GM12864 (cell line): ENCODE measurements at regions not wholly inside any gene's neighbourhood (a gene's known extent, or its start where the extent isn't known, plus 50 kb on each side); places are given as distances from the start of the nearest gene placed in this dataset.

Experiments
- DNase-seq: peaks from one replicate; pipeline ENCODE4 v3.0.0-alpha.2; 2011; ENCODE audit warnings: low read depth
- H3K4me3 ChIP-seq: 2 replicates; pipeline ENCODE4 v1.5.1; 2011; ENCODE audit warnings: mild to moderate bottlenecking, low read depth, low read length, control low read depth
- TF ChIP-seq, protein P1 (sequence below): IDR thresholded peaks from 2 replicates; pipeline ENCODE4 v1.5.1; 2011; ENCODE audit warnings: low read depth, mild to moderate bottlenecking, moderate library complexity, low read length, control low read depth, inconsistent platforms; ENCODE audit errors: missing control alignments

DNA sequence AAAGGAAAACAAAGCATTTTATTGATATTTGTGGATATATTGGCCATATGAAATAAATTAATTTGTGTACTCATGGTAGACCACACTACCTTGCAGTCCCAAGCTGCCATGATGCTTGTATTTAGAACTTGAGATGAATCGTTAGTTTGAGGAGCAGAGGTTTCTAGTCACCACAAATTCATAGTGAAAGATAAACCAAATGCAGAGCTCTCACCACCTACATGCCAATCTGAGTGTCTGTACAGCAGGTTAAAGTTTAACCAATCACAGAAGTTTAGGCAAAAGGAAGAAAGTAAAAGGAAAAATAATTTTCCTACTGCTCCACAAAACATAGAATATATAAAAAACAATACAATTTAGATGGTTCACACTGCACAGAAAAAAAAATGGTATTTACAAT lies 163.6 kb upstream of the FTMT start:
- DNase-seq = no peak
- H3K4me3 ChIP-seq = no peak overlapping the region
- TF ChIP-seq, protein P1, sequence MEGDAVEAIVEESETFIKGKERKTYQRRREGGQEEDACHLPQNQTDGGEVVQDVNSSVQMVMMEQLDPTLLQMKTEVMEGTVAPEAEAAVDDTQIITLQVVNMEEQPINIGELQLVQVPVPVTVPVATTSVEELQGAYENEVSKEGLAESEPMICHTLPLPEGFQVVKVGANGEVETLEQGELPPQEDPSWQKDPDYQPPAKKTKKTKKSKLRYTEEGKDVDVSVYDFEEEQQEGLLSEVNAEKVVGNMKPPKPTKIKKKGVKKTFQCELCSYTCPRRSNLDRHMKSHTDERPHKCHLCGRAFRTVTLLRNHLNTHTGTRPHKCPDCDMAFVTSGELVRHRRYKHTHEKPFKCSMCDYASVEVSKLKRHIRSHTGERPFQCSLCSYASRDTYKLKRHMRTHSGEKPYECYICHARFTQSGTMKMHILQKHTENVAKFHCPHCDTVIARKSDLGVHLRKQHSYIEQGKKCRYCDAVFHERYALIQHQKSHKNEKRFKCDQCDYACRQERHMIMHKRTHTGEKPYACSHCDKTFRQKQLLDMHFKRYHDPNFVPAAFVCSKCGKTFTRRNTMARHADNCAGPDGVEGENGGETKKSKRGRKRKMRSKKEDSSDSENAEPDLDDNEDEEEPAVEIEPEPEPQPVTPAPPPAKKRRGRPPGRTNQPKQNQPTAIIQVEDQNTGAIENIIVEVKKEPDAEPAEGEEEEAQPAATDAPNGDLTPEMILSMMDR = no peak

- no peak for DNase-seq
Measured at GRCh38 chr5:121688781-121689180, 162.9 kb upstream of the FTMT start.

DNA sequence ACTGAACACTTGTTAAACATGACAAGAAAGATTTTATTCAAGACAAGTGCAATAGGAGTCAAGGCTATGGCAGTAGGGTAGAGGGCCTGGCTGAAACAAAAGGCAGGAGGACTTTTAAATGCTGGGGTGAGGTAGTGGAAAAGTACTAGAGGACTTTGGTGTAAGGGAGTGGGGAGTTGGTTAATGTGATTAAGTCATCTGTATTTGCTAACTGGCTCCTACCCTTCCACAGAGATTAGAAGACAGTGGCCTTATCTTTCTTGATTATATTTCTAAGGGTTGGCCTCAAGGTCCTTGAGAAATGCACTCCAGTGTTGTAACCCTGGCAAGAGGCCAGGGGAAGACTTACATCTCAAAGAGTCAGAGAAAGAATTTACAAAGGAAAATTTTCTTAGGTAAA lies 160.2 kb upstream of the FTMT start:
- H3K4me3 ChIP-seq = no peak overlapping the region
- no peak for DNase-seq
- TF ChIP-seq, protein P1 = no peak

More at GRCh38 chr5:121688781-121689180, 162.9 kb upstream of the FTMT start:
- no peak overlapping the region for H3K4me3 ChIP-seq
- TF ChIP-seq, protein P1 = no peak

GRCh38 chr5:121692158-121692557 lies 159.5 kb upstream of the FTMT start:
- TF ChIP-seq, protein P1 = no peak

GRCh38 chr5:121693864-121694263 lies 157.8 kb upstream of the FTMT start:
- H3K4me3 ChIP-seq = no peak overlapping the region
- DNase-seq = no peak
- TF ChIP-seq, protein P1 = no peak

More at GRCh38 chr5:121692158-121692557, 159.5 kb upstream of the FTMT start:
- no peak overlapping the region for H3K4me3 ChIP-seq
- no peak for DNase-seq

DNA sequence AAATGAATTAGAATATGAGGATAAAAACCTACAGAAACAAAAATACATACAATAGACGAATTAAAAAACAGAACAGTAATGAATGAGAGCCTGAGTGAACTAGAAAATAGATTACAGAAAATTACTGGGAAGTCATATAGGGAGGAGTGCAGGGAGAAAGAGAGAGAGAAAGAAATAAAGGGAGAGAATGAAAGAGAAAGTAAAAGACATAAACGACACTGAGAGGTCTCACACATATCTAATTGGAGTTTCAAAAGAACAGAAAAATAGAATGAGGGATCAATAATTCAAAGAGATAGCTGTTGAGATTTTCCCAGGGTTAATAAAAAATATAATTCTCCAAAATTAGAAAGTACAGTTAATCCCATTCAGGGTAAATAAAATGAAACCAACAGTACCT lies 156.4 kb upstream of the FTMT start:
- H3K4me3 ChIP-seq = no peak overlapping the region
- TF ChIP-seq, protein P1 = no peak
- DNase-seq = no peak

GRCh38 chr5:121698690-121699089 lies 153.0 kb upstream of the FTMT start:
- DNase-seq = no peak
- TF ChIP-seq, protein P1 = no peak

More at GRCh38 chr5:121698690-121699089, 153.0 kb upstream of the FTMT start:
- H3K4me3 ChIP-seq = no peak overlapping the region
